ENCODE measurements at regions not wholly inside any gene's neighbourhood (a gene's known extent, or its start where the extent isn't known, plus 50 kb on each side); places are given as distances from the start of the nearest gene placed in this dataset.
A peak's percentile ranks its signal among the peaks of the same experiment; 100 is the strongest.
"Not testable (repeated sequence)": the region's sequence is repeated elsewhere in the genome, so short reads cannot be mapped to it uniquely, and the experiment has no call there.

GRCh38 chr5:158446761-158447160 is 587.8 kb upstream of the CLINT1 start:
- DNase-seq (ENCODE audit: low read depth), result not testable (repeated sequence)

DNA sequence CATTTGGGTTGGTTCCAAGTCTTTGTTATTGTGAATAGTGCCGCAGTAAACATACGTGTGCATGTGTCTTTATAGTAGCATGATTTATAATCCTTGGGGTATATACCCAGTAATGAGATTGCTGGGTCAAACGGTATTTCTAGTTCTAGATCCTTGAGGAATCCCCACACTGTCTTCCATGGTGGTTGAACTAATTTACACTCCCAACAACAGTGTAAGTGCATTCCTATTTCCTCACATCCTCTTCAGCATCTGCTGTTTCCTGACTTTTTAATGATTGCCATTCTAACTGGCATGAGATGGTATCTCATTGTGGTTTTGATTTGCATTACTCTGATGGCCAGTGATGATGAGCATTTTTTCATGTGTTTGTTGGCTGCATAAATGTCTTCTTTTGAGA is 580.3 kb upstream of the CLINT1 start:
- DNase-seq (ENCODE audit: low read depth), result not testable (repeated sequence)

GRCh38 chr5:158436271-158437065 is 577.5 kb upstream of the CLINT1 start:
- DNase-seq (ENCODE audit: low read depth), result no peak

GRCh38 chr5:158435161-158435616 is 576.2 kb upstream of the CLINT1 start:
- DNase-seq (ENCODE audit: low read depth), result peak; percentile 0

GRCh38 chr5:158434749-158435148 is 575.8 kb upstream of the CLINT1 start:
- DNase-seq (ENCODE audit: low read depth), result no peak

DNA sequence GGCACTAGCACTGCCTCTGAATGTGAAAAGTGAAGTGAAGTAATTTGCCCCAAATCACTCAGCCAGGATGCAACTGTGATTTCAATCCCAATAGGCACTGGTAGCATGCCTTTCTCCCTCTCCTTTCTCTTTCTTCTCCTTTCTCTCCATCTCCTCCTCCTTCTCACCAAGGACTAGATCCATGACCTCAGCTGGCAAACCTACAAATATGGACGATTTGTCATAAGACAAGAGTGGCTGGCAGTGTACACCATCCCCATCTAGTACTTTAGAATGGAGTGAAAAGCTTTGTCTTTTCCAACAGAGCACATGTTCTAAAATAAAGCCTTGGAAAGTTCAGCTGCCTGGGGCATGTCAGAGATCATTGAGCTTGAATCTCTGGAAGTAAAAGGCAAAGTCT is 574.7 kb upstream of the CLINT1 start:
- no peak for DNase-seq (ENCODE audit: low read depth)

DNA sequence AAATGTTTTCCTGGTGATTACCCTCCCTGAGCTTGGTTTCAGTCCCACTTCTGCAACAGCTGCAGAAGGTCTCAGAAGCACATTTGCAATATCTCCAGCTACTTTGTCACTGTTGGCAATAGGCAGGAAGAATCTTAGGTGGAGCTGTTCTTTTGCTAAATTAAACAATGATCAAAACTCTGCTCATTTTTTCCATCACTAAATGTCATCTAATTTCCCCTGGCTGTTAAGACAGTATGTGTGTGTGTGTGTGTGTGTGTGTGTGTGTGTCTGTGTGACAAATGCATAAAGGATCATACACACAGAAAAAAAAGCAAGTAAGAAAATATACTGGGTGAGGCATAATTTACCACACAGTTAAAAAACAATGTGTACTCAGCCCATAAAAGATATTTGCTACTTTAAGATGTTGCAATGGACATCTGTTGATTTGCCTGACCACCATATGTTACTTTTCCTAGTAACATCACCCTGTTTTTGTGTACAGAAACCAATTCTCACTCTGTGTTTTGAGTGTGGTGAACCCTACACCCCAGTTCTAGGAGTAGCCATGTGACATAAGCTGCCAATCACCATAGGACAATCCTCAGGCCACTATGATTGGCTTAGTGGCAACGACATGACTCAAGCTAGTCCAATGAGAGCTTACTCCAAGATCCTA is 572.6 kb upstream of the CLINT1 start:
- DNase-seq (ENCODE audit: low read depth), result no peak

GRCh38 chr5:158430798-158431167 is 571.8 kb upstream of the CLINT1 start:
- DNase-seq (ENCODE audit: low read depth), result no peak

- no peak for DNase-seq (ENCODE audit: low read depth)
Measured at GRCh38 chr5:158430166-158430797, 571.3 kb upstream of the CLINT1 start.

GRCh38 chr5:158429564-158429963 is 570.6 kb upstream of the CLINT1 start:
- no peak for DNase-seq (ENCODE audit: low read depth)

GRCh38 chr5:158423623-158424200 is 564.8 kb upstream of the CLINT1 start:
- DNase-seq (ENCODE audit: low read depth), result no peak

GRCh38 chr5:158422653-158423515 is 563.9 kb upstream of the CLINT1 start:
- DNase-seq (ENCODE audit: low read depth), result no peak

GRCh38 chr5:158421319-158421718 is 562.4 kb upstream of the CLINT1 start:
- no peak for DNase-seq (ENCODE audit: low read depth)

- DNase-seq (ENCODE audit: low read depth), result no peak
Measured at GRCh38 chr5:158419186-158419585, 560.2 kb upstream of the CLINT1 start.

GRCh38 chr5:158414780-158415179 is 555.8 kb upstream of the CLINT1 start:
- no peak for DNase-seq (ENCODE audit: low read depth)

- DNase-seq (ENCODE audit: low read depth), result no peak
Measured at GRCh38 chr5:158414333-158414762, 555.4 kb upstream of the CLINT1 start.

- no peak for DNase-seq (ENCODE audit: low read depth)
Measured at GRCh38 chr5:158413122-158413680, 554.3 kb upstream of the CLINT1 start.

DNA sequence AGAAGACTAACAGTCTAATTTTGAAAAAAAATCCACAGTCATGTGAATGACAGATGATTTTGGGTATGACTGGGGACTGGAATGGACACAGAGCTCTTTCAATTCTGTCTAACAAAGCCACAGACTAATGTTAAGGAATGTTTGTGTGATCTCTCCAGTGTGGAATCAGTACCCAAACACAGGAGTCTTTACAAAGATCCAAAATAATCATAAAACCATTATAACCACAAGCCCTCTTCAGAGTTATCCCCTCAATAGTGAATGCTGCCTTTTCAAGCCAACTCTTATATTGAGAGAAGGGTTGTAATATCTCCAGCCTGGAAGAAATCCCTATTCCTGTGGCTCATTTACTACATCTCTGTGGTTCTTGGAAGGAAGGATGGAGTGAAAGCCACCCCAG is 552.0 kb upstream of the CLINT1 start:
- DNase-seq (ENCODE audit: low read depth), result no peak

GRCh38 chr5:158409507-158409906 is 550.6 kb upstream of the CLINT1 start:
- no peak for DNase-seq (ENCODE audit: low read depth)

GRCh38 chr5:158407824-158408195 is 548.9 kb upstream of the CLINT1 start:
- no peak for DNase-seq (ENCODE audit: low read depth)
